ENCODE measurements at regions not wholly inside any gene's neighbourhood (a gene's known extent, or its start where the extent isn't known, plus 50 kb on each side); places are given as distances from the start of the nearest gene placed in this dataset.
A peak's percentile ranks its signal among the peaks of the same experiment; 100 is the strongest.
"Not testable (repeated sequence)": the region's sequence is repeated elsewhere in the genome, so short reads cannot be mapped to it uniquely, and the experiment has no call there.

DNA sequence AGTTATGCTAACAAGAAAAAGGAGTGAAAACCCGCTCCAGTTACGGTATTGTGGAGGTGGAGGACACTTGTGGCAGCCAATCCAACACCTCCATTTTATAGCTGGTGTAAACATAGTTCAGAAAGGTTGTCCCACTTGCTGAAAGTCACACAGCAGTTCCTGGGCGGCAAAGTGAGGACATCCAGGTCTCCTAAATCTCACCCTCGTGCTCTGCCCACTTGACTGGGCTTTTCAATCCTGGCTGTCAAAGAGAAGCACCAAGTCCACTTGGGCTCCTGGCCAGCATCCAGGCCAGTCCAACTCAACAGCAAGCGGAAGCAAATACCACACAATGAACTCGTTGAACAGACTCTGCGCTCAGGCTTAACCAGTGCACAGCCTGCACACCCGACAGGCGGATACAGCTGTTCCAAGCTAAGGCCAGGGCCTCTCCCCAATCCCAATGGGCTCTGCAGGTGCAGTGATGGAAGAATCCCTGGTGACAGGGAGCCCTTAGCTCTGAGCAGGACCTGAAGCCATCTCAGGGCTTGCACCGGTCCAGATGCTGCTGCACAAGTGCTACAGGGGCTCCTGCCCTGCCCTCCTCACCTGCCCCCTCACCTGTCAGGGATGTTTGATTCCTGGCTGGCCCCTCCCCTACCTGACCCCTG is 89.8 kb upstream of the METTL9 start:
- peaks cover 68% of the 10 kb centered on the region for H3K4me1 ChIP-seq
- ATAC-seq: peak; percentile 71
- H3K36me3 ChIP-seq; H3K4me3 ChIP-seq; intact Hi-C loops (cut with DNase I); H3K27me3 ChIP-seq; H3K27ac ChIP-seq; H3K9me3 ChIP-seq: not testable (repeated sequence)
- peak; percentile 78 for DNase-seq

DNA sequence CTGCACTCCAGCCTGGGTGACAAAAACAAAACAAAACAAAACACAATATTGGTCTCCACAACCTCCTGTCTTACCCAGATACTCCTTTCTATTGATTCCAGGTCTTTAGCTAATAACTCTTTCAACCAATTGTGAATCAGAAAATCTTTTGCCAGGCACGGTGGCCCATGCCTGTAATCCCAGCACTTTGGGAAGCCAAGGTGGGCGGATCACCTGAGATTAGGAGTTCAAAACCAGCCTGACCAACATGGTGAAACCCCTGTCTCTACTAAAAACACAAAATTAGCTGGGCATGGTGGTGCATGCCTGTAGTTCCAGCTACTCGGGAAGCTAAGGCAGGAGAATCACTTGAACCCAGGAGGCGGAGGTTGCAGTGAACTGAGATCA is 88.5 kb upstream of the METTL9 start:
- intact Hi-C loops (cut with DNase I); H3K4me3 ChIP-seq; H3K9me3 ChIP-seq; H3K36me3 ChIP-seq; H3K27ac ChIP-seq; ATAC-seq; H3K27me3 ChIP-seq: not testable (repeated sequence)
- H3K4me1 ChIP-seq: peaks cover 68% of the 10 kb centered on the region
- DNase-seq: peak; percentile 28

DNA sequence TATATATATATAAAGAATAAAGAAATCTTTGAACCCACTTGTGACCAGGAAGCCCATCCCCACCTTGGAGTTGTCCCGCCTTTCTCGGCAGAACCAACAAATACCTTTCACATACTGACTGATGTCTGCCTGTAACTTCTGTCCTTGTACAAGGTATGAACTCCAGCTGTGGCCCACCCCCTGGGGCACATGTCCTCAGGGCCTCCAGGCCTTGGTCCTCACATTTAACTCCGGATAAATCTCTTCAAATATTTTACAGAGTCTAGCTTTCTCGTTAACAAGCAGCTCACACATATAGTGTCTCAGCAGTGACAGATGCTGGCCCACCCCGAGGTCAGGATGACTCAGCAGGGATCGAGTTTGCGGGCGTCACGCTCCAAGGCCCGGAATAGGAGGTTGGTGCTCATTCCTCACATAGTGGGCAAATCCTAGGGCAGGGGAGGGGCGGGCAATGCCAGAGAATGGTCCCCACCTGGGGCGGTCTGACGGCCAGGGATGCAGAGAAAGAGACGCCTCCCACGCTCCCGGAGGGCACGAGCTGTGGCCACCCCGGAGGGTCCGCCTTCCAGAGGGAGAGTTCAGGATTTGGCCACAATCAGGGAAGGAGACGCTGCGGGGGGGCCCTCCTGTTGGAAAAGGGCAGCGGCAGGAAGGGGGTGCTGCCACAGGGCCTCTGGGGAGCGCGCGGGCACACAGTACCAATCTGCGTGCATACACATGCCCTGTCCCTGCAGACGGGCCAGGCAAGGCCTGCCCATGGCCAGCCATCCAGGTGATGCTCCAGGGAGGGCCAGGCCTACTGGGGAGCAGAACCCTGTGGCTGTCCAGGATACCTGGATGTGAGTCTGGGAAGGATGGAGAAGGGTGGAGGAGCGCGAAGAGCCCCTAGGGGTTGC is 87.8 kb upstream of the METTL9 start:
- DNase-seq: peak; percentile 72
- H3K4me1 ChIP-seq: peaks cover 68% of the 10 kb centered on the region
- H3K27me3 ChIP-seq; H3K36me3 ChIP-seq; intact Hi-C loops (cut with DNase I); ATAC-seq; H3K27ac ChIP-seq; H3K9me3 ChIP-seq; H3K4me3 ChIP-seq: not testable (repeated sequence)

DNA sequence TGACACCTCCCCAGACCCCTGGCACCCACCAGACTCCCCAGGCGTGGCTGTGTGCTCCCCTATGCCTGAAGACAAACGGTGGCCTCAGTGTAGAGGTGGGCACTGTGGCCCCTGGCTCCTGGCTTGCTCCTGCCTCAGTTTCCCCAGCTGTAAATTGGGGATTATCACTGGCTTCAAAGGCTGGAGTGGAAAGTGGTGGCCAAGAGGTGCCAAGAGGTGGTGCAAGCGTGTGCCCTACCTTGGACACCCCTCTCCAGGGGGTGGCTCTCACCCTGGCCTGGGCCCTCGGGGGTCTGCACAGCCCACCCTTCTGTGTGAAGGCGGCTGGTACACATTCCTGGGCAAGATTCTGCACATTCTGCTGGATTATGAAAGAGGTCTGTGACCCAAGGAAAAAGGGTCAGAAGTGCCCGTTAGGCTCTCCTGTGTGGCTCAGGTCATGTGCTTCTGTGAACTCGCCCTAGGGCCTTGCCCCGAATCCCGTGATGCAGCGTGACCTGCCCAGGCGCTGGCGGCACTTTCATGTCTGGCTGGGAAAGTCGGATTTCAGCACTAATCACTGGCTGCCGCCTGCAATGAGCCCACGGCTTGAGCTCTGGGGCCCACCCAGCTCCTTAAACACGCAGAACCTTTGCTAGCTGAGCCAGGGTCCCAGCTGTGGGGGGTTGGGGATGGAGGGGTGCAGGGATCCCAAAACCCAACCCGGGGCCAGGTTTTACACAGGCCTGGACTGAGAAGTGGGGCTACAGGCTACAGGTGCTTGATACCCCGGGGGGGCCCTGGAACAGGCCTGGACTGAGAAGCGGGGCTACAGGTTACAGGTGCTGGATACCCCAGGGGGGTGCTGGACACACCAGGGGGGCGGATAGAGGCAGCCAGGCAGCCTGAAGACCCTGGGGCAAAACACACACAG is 86.8 kb upstream of the METTL9 start:
- peak; percentile 74 for DNase-seq
- ATAC-seq; H3K4me3 ChIP-seq; H3K36me3 ChIP-seq; H3K9me3 ChIP-seq; H3K27me3 ChIP-seq; intact Hi-C loops (cut with DNase I): not testable (repeated sequence)
- H3K27ac ChIP-seq: peak overlapping the region; percentile 7
- peaks cover 68% of the 10 kb centered on the region for H3K4me1 ChIP-seq

DNA sequence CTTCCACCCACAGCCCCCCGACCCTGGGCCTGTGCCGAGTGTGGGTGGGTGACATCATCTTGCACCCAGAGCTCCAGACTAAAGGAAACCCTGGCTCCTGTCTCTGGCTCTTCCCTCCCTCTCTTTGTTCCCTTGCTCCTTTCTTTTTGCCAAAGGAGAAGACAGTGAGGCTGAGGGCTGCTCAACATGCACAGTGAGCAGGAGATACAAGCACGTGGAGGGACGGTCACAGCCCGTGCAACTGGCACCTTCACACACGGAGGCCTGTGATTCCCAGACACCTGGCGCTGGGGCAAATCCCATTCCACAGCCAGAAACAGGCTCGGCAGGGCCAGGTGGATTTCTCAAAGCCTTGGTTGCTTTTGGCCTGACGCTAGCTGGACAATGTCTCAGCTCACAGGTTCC is 86.0 kb upstream of the METTL9 start:
- H3K4me3 ChIP-seq; H3K27me3 ChIP-seq; H3K9me3 ChIP-seq; ATAC-seq; intact Hi-C loops (cut with DNase I); H3K36me3 ChIP-seq; H3K27ac ChIP-seq: not testable (repeated sequence)
- peaks cover 74% of the 10 kb centered on the region for H3K4me1 ChIP-seq
- DNase-seq: peak; percentile 66

DNA sequence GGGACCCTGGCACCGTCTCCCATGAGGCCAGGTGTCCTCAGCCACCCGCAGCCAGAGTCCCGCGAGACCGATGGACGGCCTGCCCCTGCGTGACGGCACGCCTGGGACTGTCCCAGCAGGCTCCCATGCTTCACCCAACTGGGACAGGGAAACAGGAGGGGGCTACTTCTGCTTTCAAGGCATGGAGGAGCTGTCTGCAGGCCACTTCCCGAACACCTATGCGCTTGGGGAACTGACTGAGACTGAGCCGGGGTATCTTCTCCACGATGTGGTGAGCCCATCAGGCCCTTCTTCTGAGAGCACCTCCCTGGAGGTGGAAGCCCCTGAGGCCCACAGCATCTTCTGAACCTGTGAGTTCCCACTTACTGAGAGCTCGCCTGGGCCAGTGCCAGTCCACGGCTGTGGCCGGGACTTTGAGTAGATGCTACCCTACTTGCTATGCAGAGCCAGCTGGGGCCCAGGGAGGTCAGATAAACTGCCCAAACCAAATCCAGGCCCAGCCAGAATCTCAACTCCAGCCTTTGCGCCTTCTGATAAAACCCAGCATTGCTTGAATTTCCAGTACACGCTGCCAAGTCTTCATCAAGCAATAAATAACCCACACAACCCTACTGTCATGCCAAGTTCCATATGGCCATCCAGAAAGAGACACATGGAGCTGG is 85.4 kb upstream of the METTL9 start:
- H3K27ac ChIP-seq; intact Hi-C loops (cut with DNase I); H3K9me3 ChIP-seq; H3K27me3 ChIP-seq; H3K36me3 ChIP-seq; H3K4me3 ChIP-seq: not testable (repeated sequence)
- peaks cover 68% of the 10 kb centered on the region for H3K4me1 ChIP-seq
- ATAC-seq: peak; percentile 0
- DNase-seq: peak; percentile 64

DNA sequence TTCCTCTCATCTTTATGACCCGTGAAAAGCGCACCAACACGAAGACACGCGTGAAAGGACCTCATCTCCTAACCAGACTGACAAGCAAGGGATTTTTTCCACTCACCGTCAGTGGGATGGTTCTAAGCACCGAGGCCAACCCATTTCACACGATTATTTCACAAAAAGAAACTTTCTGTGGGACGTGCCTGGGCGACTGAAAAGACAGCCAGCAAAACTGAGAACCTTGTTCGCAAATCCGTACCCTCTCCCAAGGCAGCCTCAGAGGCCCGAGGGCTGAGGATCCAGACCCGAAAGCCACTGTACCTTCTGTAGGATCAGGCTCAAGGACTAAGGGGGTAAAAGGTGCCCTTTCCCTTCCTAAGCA is 84.9 kb upstream of the METTL9 start:
- H3K9me3 ChIP-seq; H3K4me3 ChIP-seq; ATAC-seq; DNase-seq; H3K27me3 ChIP-seq; H3K27ac ChIP-seq; H3K36me3 ChIP-seq; intact Hi-C loops (cut with DNase I): not testable (repeated sequence)
- peaks cover 63% of the 10 kb centered on the region for H3K4me1 ChIP-seq

DNA sequence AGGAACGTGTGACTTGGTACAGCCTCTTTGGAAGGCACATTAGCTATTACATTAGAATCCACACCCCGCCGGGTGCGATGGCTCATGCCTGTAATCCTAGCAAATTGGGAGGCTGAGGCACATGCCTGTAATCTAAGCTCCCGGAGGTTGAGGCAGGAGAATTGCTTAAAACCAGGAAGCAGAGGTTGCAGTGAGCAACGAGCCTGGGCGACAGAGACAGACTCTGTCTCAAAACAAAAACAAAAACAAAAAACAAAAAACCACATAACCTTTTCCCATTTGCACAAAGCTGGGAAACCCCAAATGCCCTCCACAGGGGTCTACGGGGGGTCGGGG is 82.7 kb upstream of the METTL9 start:
- H3K27ac ChIP-seq; intact Hi-C loops (cut with DNase I): not testable (repeated sequence)

DNA sequence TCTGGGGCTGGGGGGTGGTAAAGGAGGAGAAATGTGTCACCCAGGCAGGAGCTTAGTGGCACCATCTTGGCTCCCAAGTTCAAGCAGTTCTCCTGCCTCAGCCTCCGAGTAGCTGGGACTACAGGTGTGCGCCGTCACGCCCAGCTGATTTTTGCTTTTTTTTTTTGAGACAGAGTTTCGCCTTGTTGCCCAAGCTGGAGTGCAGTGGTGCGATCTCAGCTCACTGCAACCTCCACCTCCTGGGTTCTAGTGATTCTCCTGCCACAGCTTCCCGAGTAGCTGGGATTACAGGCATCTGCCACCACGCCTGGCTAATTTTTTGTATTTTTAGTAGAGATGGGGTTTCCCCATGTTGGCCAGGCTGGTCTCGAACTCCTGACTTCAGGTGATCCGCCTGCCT is 82.1 kb upstream of the METTL9 start:
- Histone ChIP-seq H3K4me3 (peak overlapping the region; percentile 17), H3K4me1 (peaks cover 38% of the 10 kb centered on the region)
- DNase-seq; H3K36me3 ChIP-seq; ATAC-seq; intact Hi-C loops (cut with DNase I); H3K27ac ChIP-seq; H3K27me3 ChIP-seq; H3K9me3 ChIP-seq: not testable (repeated sequence)

More for the DNA sequence above, 82.7 kb upstream of the METTL9 start:
- peaks cover 44% of the 10 kb centered on the region for H3K4me1 ChIP-seq
- not testable (repeated sequence) for H3K36me3 ChIP-seq, H3K9me3 ChIP-seq, ATAC-seq, H3K4me3 ChIP-seq, H3K27me3 ChIP-seq, DNase-seq

DNA sequence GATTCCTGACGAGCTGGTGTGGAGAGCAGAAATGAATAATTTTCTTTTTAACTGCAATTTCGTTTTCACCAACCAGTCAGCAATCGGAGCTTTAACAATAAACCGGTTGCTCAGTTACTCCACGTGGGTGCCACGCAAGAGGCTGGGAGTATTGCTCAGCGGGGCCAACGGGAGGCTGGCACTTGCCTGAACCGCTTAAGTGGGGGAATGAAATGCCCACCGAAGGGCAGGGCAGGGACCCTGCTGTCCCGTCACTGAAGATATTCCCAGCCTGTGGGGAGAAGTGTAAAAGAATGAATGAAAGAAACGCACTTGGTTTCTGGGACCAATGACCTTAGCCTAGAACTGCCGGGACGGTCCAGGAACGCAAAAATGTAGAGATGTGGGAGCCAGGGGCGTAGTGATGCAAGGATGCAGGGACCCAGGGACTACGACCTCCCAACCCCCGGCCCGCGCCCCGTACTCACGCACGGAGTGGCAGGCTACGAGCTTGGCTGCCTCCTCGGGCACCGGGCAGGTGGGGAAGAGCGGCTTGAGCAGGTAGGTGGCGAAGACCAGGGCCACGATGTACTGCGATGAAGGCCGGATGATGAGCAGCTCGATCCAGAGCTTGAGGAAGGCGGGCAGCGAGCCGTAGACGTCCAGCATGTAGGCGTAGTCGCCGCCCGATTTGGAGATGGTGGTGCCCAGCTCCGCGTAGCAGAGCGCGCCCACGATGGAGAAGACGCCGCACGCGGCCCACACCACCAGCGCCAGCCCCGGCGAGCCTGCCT is 79.8 kb upstream of the METTL9 start:
- DNase-seq: not testable (repeated sequence)
- intact Hi-C loops (cut with DNase I): loop anchor here (10.0 kb wide), 1 partner anchor 55 kb away; no protein-coding TSS in a partner anchor

DNA sequence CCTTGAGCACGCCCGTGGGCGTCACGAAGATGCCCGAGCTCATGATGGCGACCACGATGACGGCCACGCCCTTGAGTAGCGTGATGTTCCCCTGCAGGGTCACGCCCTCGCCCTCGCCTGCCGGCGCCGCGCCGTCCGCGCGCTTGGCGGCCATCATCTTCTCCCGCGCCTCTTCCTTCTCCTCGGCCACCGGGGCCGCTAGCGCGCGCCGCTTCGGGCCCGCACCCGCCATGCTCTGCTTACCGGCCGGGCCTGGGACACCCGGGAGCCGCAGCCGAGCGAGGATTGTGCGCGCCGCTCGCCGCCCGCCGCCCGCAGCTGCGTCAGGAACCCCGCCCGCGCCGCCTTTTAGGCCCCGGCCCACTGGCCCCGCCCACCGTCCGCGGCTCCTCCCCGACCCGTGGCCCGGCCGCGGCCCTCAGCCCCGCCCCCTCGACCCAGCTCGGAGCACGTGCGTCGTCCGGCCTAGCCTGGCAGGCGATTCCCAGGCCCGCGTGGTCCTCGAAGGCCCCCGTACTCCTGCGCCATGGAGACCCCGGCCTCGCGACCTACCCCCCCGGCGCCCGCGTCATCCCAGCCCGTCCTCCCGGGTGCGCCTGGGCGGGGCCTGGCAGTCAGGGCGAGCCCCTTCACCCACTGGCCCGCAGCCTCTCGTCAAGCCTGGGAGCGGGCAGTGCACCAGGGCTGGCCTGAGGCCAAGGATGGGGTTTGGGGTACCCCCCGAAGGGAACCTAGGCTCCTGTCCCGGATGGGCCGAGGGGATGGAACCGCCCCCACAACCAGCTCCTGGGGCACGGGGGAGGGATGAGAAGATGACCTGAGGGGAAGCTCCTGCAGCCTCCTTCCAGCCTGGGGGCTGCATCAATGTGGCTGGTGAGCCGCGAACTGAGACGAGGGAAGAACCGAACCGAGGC is 79.0 kb upstream of the METTL9 start:
- not testable (repeated sequence) for H3K9me3 ChIP-seq, H3K36me3 ChIP-seq, H3K27me3 ChIP-seq
- ATAC-seq: peak; percentile 94
- intact Hi-C loops (cut with DNase I): loop anchor here (10.0 kb wide), 1 partner anchor 54 kb away; no protein-coding TSS in a partner anchor
- H3K4me3 ChIP-seq: peak overlapping the region; percentile 87
- peak overlapping the region; percentile 90 for H3K27ac ChIP-seq
- peak; percentile 100 for DNase-seq
- H3K4me1 ChIP-seq: peaks cover 13% of the 10 kb centered on the region

More for the DNA sequence above, 79.8 kb upstream of the METTL9 start:
- Histone ChIP-seq H3K27ac (peak overlapping the region; percentile 90), H3K4me3 (peak overlapping the region; percentile 87), H3K4me1 (peaks cover 17% of the 10 kb centered on the region)
- H3K27me3 ChIP-seq, H3K36me3 ChIP-seq, H3K9me3 ChIP-seq: not testable (repeated sequence)
- ATAC-seq: peak; percentile 2

DNA sequence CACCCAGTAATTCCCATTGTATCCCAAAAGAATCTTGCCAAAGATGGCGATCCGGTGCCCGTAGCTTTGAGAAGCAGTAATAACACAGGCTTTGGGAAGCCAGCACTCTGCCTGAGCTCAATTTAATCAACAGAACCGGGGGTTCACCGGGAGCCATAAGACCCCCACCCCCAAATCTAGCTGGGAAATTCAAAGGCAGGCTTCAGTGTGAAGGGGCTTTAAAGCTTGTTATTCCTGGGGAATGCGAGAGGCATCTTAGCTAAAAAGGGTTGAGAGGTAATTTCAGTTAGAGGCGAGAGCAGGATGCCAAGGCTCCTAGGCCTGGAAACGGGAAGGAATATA is 78.4 kb upstream of the METTL9 start:
- H3K4me1 ChIP-seq: peaks cover 11% of the 10 kb centered on the region
- H3K27ac ChIP-seq, H3K9me3 ChIP-seq, DNase-seq, H3K27me3 ChIP-seq, H3K4me3 ChIP-seq, ATAC-seq, H3K36me3 ChIP-seq: not testable (repeated sequence)
- intact Hi-C loops (cut with DNase I): loop anchor here (10.0 kb wide), 1 partner anchor 54 kb away; no protein-coding TSS in a partner anchor
